GM10248 (cell line): ENCODE measurements at regions not wholly inside any gene's neighbourhood (a gene's known extent, or its start where the extent isn't known, plus 50 kb on each side); places are given as distances from the start of the nearest gene placed in this dataset.
"Not testable (repeated sequence)": the region's sequence is repeated elsewhere in the genome, so short reads cannot be mapped to it uniquely, and the experiment has no call there.

Source experiments
- CTCF ChIA-PET: fragments of 300-600 bp; sonication (Branson Sonifier 250); formaldehyde crosslinking; extraction: SDS; loops from one replicate; lab custom pipeline; 2021; ENCODE audit warnings: antibody characterized with exemption; lab: Yijun Ruan, JAX
- POLR2A ChIA-PET: fragments of 350-650 bp; sonication (Branson Sonifier 250); formaldehyde crosslinking; extraction: SDS; loops from one replicate; lab custom pipeline; 2020; ENCODE audit warnings: antibody characterized with exemption; lab: Yijun Ruan, JAX
- DNase-seq: peaks from one replicate; pipeline ENCODE4 v3.0.0; 2012; ENCODE audit errors: extremely low spot score
- TF ChIP-seq, protein P1 (sequence below): IDR thresholded peaks from 2 replicates; pipeline ENCODE4 v1.5.1; 2012; ENCODE audit warnings: mild to moderate bottlenecking, low read depth; ENCODE audit errors: extremely low read depth, missing control alignments, control extremely low read depth

DNA sequence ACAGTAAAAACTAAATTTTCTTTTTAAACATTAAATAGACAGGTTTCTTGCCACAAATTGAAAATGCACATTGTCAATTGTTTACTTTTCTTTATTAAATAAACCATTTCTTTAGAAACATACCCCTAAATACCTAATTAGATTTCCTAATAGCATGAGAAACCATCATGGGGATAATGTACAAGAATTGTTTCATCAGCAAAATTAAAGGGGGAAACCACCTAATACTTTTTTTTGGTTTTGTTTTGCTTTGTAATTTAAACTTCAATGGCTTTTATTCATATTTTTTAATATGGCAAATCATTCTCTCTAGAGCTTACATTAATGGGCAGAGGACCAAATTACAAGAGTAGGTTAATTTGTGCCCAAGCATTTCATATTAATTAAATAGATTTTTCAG is 987.9 kb downstream of the EPHA7 start:
- CTCF ChIA-PET: interaction anchor here (0.9 kb wide), 1 partner anchor 20 kb away, joined by 4 read pairs; no protein-coding TSS in a partner anchor

DNA sequence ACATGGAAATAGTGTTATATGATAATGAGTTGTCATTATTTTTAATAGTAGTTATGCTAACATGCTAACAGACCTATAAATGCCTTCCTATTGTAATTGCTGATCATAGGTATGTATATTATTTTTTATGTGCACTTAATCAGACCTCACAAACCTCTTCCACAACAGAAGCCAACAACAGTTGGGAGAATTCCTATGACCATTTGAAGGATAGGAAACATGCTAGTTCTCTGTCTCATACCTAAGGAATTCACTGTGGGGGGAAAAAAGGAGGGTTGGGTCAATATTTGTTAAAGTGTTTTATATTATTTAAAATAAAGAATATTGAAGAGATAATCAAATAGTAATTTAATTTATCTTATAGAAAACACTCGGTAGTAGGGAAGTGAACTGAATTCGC is 990.9 kb downstream of the EPHA7 start:
- POLR2A ChIA-PET: no interaction called here
- TF ChIP-seq, protein P1, sequence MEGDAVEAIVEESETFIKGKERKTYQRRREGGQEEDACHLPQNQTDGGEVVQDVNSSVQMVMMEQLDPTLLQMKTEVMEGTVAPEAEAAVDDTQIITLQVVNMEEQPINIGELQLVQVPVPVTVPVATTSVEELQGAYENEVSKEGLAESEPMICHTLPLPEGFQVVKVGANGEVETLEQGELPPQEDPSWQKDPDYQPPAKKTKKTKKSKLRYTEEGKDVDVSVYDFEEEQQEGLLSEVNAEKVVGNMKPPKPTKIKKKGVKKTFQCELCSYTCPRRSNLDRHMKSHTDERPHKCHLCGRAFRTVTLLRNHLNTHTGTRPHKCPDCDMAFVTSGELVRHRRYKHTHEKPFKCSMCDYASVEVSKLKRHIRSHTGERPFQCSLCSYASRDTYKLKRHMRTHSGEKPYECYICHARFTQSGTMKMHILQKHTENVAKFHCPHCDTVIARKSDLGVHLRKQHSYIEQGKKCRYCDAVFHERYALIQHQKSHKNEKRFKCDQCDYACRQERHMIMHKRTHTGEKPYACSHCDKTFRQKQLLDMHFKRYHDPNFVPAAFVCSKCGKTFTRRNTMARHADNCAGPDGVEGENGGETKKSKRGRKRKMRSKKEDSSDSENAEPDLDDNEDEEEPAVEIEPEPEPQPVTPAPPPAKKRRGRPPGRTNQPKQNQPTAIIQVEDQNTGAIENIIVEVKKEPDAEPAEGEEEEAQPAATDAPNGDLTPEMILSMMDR: no peak
- CTCF ChIA-PET: no interaction called here
- DNase-seq: no peak

More for the DNA sequence above, 987.9 kb downstream of the EPHA7 start:
- TF ChIP-seq, protein P1: no peak
- POLR2A ChIA-PET: no interaction called here
- DNase-seq: no peak

DNA sequence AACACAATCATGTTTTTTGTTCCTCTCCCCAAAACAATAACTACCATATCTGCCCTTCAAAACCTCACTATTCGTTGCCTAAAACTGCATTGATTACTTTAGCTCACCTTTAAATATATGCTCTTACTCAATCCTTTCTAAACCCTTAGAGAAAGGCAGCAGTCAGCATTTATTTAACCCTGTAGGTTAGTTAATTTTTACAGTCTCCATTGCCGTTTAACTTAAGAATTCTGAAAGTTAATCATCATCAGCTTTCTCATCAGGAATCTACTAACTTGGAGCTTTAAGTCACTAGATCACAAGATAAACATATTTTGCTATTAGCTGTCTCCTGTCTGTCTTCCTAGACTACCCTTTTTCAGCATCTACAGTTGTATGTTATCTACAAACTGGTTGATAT is 991.9 kb downstream of the EPHA7 start:
- no peak for DNase-seq
- TF ChIP-seq, protein P1: no peak
- CTCF ChIA-PET: no interaction called here
- POLR2A ChIA-PET: no interaction called here

DNA sequence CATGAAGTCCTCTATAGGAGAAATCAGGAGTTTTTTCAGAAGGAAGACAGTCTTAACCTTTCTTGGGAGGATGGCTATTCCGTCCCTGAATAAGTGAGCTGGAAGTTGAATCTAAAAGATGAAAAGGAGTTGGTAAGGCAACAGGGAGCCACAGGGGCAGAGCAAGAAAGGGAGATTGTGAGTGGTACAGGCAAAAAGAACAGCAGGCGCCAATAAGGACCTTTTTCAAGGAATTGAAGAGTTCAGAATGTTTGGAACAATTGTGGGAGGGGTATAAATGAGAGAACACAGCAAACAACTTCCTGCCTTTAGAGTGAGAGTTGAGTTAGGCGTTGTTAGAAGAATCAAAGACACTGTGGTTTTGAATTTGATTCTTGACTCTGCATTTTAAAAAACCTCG is 1003.7 kb downstream of the EPHA7 start:
- DNase-seq: no peak
- POLR2A ChIA-PET: no interaction called here
- CTCF ChIA-PET: no interaction called here

DNA sequence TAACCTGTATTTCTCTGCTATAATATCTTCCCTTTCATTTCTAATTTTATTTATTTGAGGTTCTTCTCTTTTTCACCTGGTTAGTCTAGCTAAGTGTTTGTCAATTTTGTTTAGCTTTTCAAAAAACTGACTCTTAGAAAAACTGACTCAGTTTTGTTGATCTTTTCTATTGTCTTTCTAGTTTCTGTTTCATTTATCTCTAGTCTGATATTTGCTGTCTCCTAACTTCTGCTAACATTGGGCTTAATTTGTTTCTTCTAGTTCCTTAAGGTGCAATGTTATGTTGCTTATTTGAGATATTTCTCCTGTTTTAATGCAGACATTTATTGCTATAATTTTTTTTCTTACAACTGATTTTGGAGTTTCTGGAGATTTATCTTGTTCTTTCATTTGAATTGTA is 1011.0 kb downstream of the EPHA7 start:
- TF ChIP-seq, protein P1: no peak
- no peak for DNase-seq
- POLR2A ChIA-PET: no interaction called here
- CTCF ChIA-PET: no interaction called here

More for the DNA sequence above, 1003.7 kb downstream of the EPHA7 start:
- TF ChIP-seq, protein P1: no peak

DNA sequence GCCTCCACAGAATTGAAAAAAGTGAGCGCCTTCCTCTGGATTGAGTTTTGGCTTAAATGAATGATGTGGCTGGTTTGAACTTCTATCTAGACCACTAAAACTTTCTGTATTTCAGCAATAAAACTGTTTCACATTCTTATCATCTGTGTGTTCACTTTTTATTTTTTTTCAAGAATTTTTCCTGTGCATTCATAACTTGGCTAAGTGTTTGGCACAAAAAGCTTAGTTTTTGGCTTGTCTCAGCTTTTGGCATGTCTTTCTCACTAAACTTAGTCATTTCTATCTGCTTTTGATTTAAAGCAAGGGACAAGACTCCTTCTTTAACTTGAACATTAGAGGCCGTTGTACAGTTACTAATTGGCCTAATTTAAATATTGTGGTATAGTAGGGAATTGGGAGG is 1015.1 kb downstream of the EPHA7 start:
- POLR2A ChIA-PET: no interaction called here
- TF ChIP-seq, protein P1: no peak
- DNase-seq: no peak
- CTCF ChIA-PET: no interaction called here

DNA sequence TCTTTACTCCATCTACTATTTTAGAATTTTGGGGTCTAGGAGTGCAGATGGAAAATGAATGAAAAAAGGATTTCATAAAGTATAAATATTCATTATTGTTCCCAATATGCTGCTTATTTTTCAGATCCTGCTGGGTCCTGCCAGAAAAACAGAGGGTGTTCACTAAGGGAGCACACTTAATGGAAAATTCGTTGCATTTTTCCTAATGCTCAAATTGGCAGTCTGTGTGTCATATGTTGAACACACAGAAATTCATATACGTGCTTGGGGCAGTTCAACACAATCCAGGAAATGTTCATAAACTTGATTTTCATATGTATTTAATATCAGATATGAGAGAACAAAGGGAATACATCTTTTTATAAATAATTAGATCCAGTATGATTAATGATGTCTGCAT is 1019.4 kb downstream of the EPHA7 start:
- TF ChIP-seq, protein P1: no peak
- POLR2A ChIA-PET: no interaction called here
- DNase-seq: no peak
- CTCF ChIA-PET: no interaction called here

DNA sequence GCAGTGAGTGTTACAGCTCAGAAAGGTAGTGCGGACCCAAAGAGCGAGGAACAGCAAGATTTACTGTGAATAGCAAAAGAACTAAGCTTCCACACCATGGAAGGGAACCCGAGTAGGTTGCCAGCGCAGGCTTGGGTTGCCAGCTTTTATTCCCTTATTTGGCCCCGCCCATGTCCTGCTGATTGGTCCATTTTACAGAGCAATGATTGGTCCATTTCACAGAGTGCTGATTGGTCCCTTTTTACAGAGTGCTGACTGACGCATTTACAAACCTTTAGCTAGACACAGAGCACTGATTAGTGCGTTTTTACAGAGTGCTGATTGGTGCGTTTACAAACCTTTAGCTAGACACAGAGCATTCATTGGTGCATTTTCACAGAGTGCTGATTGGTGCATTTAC is 1030.7 kb downstream of the EPHA7 start:
- CTCF ChIA-PET: interaction anchor here (1.0 to 1.1 kb wide), 2 partner anchors 10 to 15 kb away, joined by 3 to 5 read pairs; no protein-coding TSS in a partner anchor
- POLR2A ChIA-PET, DNase-seq: not testable (repeated sequence)
